A549 (cell line): ENCODE measurements at regions not wholly inside any gene's neighbourhood (a gene's known extent, or its start where the extent isn't known, plus 50 kb on each side); places are given as distances from the start of the nearest gene placed in this dataset.
A peak's percentile ranks its signal among the peaks of the same experiment; 100 is the strongest.

Experiments
- ATAC-seq, 2 experiments: fragments of 200-7000 bp in 1 of 2; fragments of >200 bp in 1 of 2; cut with Nextera tagmentation in 1 of 2; cut with Tn5 transposase in 1 of 2; 3 replicates each; pipeline versions ENCODE4 v1.8.0 to v1.9.1; 2018 to 2020; ENCODE audit warnings: mild to moderate bottlenecking in 1 of 2, moderate library complexity in 1 of 2
- CTCF ChIA-PET: fragments of 300-600 bp; sonication (Branson Sonifier 250); formaldehyde crosslinking; extraction: SDS; loops from one replicate; lab custom pipeline; 2021; ENCODE audit warnings: antibody characterized with exemption, inconsistent platforms; lab: Yijun Ruan, JAX
- POLR2A ChIA-PET: fragments of 350-600 bp; formaldehyde crosslinking; extraction: SDS; loops from one replicate; lab custom pipeline; 2021; ENCODE audit warnings: antibody characterized with exemption, inconsistent platforms; lab: Yijun Ruan, JAX
- DNase-seq, 2 experiments: peaks; one replicate each; pipeline versions ENCODE4 v3.0.0 to v3.0.0-alpha.2; 2011 to 2016; ENCODE audit warnings: low read depth in 1 of 2, low spot score in 1 of 2
- FAIRE-seq: peaks from 2 replicates; lab custom pipeline; 2011; peaks lifted over from hg19 to GRCh38; lab: Jason Lieb, UNC
- H3K27ac ChIP-seq, 2 experiments: fragments of >200 bp; sonication (Bioruptor Twin); formaldehyde crosslinking; 3 replicates each; pipeline ENCODE4 v1.5.1; 2016 to 2017
- H3K4me1 ChIP-seq: fragments of >200 bp; sonication (Bioruptor Twin); formaldehyde crosslinking; 3 replicates; pipeline ENCODE4 v1.6.1; 2016
- H3K4me2 ChIP-seq: fragments of >200 bp; sonication (Bioruptor Twin); formaldehyde crosslinking; 3 replicates; pipeline ENCODE4 v1.6.1; 2016
- H3K4me3 ChIP-seq: fragments of >200 bp; sonication (Bioruptor Twin); formaldehyde crosslinking; 3 replicates; pipeline ENCODE4 v1.5.1; 2016
- H3K9me3 ChIP-seq: fragments of >200 bp; sonication (Bioruptor Twin); formaldehyde crosslinking; 3 replicates; pipeline ENCODE4 v1.6.1; 2016
- EP300 ChIP-seq, 2 experiments: fragments of >200 bp; sonication (Bioruptor Twin); formaldehyde crosslinking; IDR thresholded peaks; 2 replicates in 1 of 2; 3 replicates in 1 of 2; pipeline ENCODE4 v1.6.1; 2016 to 2017
- FOSB ChIP-seq: fragments of 250-450 bp; sonication (Bioruptor Pico); IDR thresholded peaks from 2 replicates; pipeline ENCODE4 v1.5.0; 2020; ENCODE audit warnings: mild to moderate bottlenecking, moderate library complexity
- GATA3 ChIP-seq: IDR thresholded peaks from 2 replicates; pipeline ENCODE4 v1.6.1; 2012; ENCODE audit warnings: borderline replicate concordance
- HEYL ChIP-seq: fragments of 250-450 bp; sonication (Bioruptor Pico); IDR thresholded peaks from 2 replicates; pipeline ENCODE4 v1.8.0; 2021; ENCODE audit warnings: mild to moderate bottlenecking, moderate library complexity
- JUN ChIP-seq, 2 experiments: fragments of >200 bp; sonication (Bioruptor Twin); formaldehyde crosslinking; IDR thresholded peaks; 2 replicates in 1 of 2; 3 replicates in 1 of 2; pipeline ENCODE4 v1.6.1; 2016 to 2017
- KDM1A ChIP-seq: fragments of 200-600 bp; sonication (generic); IDR thresholded peaks from 2 replicates; pipeline ENCODE4 v1.6.1; 2016; ENCODE audit warnings: low read depth, mild to moderate bottlenecking
- MAZ ChIP-seq: fragments of 150-350 bp; IDR thresholded peaks from 2 replicates; pipeline ENCODE4 v1.6.1; 2014; ENCODE audit warnings: antibody characterized with exemption, low read depth, low read length, borderline replicate concordance
- PHF8 ChIP-seq: fragments of 200-600 bp; sonication (generic); IDR thresholded peaks from 2 replicates; pipeline ENCODE4 v1.6.1; 2016; ENCODE audit warnings: low read depth, mild to moderate bottlenecking, antibody characterized with exemption, moderate library complexity, borderline replicate concordance
- POLR2A ChIP-seq: IDR thresholded peaks from 2 replicates; pipeline ENCODE4 v1.6.1; 2012; ENCODE audit warnings: mild to moderate bottlenecking, low read length
- RARB ChIP-seq: fragments of 250-450 bp; sonication (Bioruptor Pico); IDR thresholded peaks from 2 replicates; pipeline ENCODE4 v1.8.0; 2021; ENCODE audit warnings: mild to moderate bottlenecking, moderate library complexity
- RCOR1 ChIP-seq: fragments of 150-350 bp; IDR thresholded peaks from 2 replicates; pipeline ENCODE4 v1.6.1; 2014; ENCODE audit warnings: antibody characterized with exemption, low read length, low read depth
- RFX5 ChIP-seq: fragments of 450-650 bp; IDR thresholded peaks from 2 replicates; pipeline ENCODE4 v1.7.1; 2014; ENCODE audit warnings: antibody characterized with exemption, mild to moderate bottlenecking, moderate library complexity
- TFCP2L1 ChIP-seq: fragments of 250-450 bp; sonication (Bioruptor Pico); IDR thresholded peaks from 2 replicates; pipeline ENCODE4 v1.5.0; 2021; ENCODE audit warnings: mild to moderate bottlenecking
- ZC3H11A ChIP-seq: fragments of 450-650 bp; IDR thresholded peaks from 2 replicates; pipeline ENCODE4 v1.6.1; 2014; ENCODE audit warnings: antibody characterized with exemption, mild to moderate bottlenecking
- ZSCAN20 ChIP-seq: fragments of 250-450 bp; sonication (Bioruptor Pico); IDR thresholded peaks from 2 replicates; pipeline ENCODE4 v1.8.0; 2022; ENCODE audit warnings: mild to moderate bottlenecking, moderate library complexity
- WGBS: methylation state at CpG from one replicate; pipeline ENCODE4 v1.1.6; 2017; ENCODE audit errors: missing lambda C conversion rate; 5-methylcytosine and 5-hydroxymethylcytosine counted together
- TF ChIP-seq, protein P1 (sequence below): fragments of 200-600 bp; sonication (generic); IDR thresholded peaks from 2 replicates; pipeline ENCODE4 v1.6.1; 2016; ENCODE audit warnings: antibody characterized with exemption, mild to moderate bottlenecking, moderate library complexity
- TF ChIP-seq, protein P2 (sequence below): fragments of 450-650 bp; IDR thresholded peaks from 2 replicates; pipeline ENCODE4 v1.6.1; 2014; ENCODE audit warnings: antibody characterized with exemption
- TF ChIP-seq, protein P3 (sequence below): fragments of 250-450 bp; sonication (Bioruptor Pico); IDR thresholded peaks from 2 replicates; pipeline ENCODE4 v1.5.0; 2020; ENCODE audit warnings: low read depth, mild to moderate bottlenecking, moderate library complexity
- TF ChIP-seq, protein P4 (sequence below): IDR thresholded peaks from 2 replicates; pipeline ENCODE4 v1.6.1; 2012; ENCODE audit warnings: low read depth, borderline replicate concordance
- TF ChIP-seq, protein P5 (sequence below): fragments of >200 bp; sonication (Bioruptor Twin); formaldehyde crosslinking; IDR thresholded peaks from 3 replicates; pipeline ENCODE4 v1.5.1; 2016
- TF ChIP-seq, protein P6 (sequence below): fragments of >200 bp; sonication (Bioruptor Twin); formaldehyde crosslinking; IDR thresholded peaks from 3 replicates; pipeline ENCODE4 v1.6.1; 2016

DNA sequence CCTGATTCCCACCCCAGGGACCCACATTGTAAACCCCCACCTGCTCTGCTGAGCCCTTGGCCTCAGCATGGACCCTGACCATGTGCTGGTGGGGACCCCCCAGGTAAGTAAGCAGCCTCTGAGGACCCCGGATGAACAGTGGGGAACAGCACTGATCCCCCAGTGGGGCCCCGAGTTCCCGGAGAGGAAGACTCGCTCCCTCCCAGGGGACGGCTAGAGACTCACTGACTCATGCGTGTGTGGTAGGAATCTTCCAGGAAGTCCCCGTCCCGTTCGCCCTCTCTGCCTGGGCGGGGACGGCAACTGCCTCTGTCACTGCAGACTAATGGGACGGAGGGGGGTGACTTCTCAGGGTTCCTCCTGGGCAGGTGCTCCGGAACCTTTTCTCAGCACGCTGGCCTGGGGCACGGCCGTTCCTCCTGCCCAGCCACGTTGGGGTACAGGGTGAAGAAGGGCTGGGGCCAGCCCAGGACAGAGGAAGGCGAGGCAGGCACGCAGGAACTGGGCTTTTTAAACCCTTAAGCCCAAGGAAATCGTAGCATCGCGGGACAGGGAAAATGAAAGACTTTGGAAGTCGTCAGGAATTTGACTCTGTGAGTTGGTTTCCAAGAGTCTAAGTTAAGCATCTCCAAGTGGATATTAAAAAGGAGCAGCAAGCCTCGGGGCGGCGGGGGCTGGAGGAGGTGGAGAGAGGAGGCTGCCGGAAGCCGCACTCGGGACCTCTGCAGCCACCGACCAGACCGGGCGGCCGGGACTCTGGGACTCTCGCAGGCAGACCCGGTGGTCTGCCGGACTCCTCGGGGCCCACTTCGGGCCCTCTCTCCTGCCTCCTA is 178.7 kb downstream of the SEC14L1 start (continued):
- TF ChIP-seq MAZ (peak; percentile 13; the same call in 1 of the 2 replicates), RFX5 (peak; percentile 88), JUN (IDR thresholded peaks at IDR 0.05) (peak; percentile 35 to 51; a peak in 2 of 5 replicates), ZC3H11A (no peak)
- TF ChIP-seq, protein P1, sequence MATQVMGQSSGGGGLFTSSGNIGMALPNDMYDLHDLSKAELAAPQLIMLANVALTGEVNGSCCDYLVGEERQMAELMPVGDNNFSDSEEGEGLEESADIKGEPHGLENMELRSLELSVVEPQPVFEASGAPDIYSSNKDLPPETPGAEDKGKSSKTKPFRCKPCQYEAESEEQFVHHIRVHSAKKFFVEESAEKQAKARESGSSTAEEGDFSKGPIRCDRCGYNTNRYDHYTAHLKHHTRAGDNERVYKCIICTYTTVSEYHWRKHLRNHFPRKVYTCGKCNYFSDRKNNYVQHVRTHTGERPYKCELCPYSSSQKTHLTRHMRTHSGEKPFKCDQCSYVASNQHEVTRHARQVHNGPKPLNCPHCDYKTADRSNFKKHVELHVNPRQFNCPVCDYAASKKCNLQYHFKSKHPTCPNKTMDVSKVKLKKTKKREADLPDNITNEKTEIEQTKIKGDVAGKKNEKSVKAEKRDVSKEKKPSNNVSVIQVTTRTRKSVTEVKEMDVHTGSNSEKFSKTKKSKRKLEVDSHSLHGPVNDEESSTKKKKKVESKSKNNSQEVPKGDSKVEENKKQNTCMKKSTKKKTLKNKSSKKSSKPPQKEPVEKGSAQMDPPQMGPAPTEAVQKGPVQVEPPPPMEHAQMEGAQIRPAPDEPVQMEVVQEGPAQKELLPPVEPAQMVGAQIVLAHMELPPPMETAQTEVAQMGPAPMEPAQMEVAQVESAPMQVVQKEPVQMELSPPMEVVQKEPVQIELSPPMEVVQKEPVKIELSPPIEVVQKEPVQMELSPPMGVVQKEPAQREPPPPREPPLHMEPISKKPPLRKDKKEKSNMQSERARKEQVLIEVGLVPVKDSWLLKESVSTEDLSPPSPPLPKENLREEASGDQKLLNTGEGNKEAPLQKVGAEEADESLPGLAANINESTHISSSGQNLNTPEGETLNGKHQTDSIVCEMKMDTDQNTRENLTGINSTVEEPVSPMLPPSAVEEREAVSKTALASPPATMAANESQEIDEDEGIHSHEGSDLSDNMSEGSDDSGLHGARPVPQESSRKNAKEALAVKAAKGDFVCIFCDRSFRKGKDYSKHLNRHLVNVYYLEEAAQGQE = 0 out of 2 replicates have a peak, but pooled peaks have one; percentile 46
- TF ChIP-seq, protein P2, sequence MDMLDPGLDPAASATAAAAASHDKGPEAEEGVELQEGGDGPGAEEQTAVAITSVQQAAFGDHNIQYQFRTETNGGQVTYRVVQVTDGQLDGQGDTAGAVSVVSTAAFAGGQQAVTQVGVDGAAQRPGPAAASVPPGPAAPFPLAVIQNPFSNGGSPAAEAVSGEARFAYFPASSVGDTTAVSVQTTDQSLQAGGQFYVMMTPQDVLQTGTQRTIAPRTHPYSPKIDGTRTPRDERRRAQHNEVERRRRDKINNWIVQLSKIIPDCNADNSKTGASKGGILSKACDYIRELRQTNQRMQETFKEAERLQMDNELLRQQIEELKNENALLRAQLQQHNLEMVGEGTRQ = no peak
- TF ChIP-seq, protein P3, sequence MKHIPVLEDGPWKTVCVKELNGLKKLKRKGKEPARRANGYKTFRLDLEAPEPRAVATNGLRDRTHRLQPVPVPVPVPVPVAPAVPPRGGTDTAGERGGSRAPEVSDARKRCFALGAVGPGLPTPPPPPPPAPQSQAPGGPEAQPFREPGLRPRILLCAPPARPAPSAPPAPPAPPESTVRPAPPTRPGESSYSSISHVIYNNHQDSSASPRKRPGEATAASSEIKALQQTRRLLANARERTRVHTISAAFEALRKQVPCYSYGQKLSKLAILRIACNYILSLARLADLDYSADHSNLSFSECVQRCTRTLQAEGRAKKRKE (CRISPR knock-in tag) = 0 out of 2 replicates have a peak, but pooled peaks have one; percentile 44
- TF ChIP-seq, protein P4, sequence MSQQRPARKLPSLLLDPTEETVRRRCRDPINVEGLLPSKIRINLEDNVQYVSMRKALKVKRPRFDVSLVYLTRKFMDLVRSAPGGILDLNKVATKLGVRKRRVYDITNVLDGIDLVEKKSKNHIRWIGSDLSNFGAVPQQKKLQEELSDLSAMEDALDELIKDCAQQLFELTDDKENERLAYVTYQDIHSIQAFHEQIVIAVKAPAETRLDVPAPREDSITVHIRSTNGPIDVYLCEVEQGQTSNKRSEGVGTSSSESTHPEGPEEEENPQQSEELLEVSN = peak; percentile 46; the same call in 1 of the 2 replicates
- TF ChIP-seq, all 56 proteins: peak for 18

DNA sequence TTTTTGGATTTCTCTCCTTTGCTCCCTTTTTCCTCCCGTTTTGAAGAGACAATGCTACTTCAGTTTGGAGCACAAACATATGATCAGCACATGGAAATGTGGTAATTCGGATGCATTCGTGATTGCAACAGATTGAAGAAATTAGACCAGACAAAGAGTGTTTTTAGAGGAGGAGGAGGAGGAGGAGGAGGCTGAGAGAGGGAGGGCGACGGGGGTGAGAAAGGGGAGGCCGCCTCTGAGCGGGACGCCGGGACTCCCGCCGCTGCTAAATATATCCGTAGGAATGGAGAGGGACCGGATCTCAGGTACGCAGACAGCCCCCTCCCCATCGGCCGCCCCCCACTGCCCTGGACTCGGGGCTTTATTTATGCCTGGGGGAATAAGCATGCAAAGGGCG is 179.3 kb downstream of the SEC14L1 start:
- no peaks in the 10 kb centered on the region for H3K9me3 ChIP-seq
- DNase-seq (no peak), ATAC-seq (no peak), FAIRE-seq (no peak)
- ChIA-PET POLR2A (interaction anchor here (1.0 to 6.4 kb wide), 2 partner anchors 33 to 639 kb away, joined by 3 to 98 read pairs; partner anchors contain the start of gene TNRC6C), CTCF (interaction anchor here (0.7 to 5.7 kb wide), 3 partner anchors 34 to 234 kb away, joined by 3 to 33 read pairs (median 17); no protein-coding TSS in a partner anchor)
- H3K4me2 ChIP-seq = peak overlapping the region; percentile 97
- H3K4me3 ChIP-seq = peak overlapping the region; percentile 64
- under 1% methylated on average over 18 of the region's 18 CpGs for WGBS
- peaks cover 82% of the 10 kb centered on the region for H3K4me1 ChIP-seq
- peak overlapping the region; percentile 93 to 98 for H3K27ac ChIP-seq
- TF ChIP-seq RCOR1 (no peak), RARB (CRISPR knock-in tag) (peak; percentile 37; the same call in 1 of the 2 replicates), KDM1A (no peak), TFCP2L1 (CRISPR knock-in tag) (no peak), ZSCAN20 (CRISPR knock-in tag) (no peak), FOSB (no peak), GATA3 (0 out of 2 replicates have a peak, but pooled peaks have one; percentile 6), POLR2A (no peak), HEYL (CRISPR knock-in tag) (no peak), PHF8 (0 out of 2 replicates have a peak, but pooled peaks have one; percentile 7), EP300 (IDR thresholded peaks at IDR 0.05) (no peak)
- TF ChIP-seq, protein P4 = no peak
- TF ChIP-seq, protein P5, sequence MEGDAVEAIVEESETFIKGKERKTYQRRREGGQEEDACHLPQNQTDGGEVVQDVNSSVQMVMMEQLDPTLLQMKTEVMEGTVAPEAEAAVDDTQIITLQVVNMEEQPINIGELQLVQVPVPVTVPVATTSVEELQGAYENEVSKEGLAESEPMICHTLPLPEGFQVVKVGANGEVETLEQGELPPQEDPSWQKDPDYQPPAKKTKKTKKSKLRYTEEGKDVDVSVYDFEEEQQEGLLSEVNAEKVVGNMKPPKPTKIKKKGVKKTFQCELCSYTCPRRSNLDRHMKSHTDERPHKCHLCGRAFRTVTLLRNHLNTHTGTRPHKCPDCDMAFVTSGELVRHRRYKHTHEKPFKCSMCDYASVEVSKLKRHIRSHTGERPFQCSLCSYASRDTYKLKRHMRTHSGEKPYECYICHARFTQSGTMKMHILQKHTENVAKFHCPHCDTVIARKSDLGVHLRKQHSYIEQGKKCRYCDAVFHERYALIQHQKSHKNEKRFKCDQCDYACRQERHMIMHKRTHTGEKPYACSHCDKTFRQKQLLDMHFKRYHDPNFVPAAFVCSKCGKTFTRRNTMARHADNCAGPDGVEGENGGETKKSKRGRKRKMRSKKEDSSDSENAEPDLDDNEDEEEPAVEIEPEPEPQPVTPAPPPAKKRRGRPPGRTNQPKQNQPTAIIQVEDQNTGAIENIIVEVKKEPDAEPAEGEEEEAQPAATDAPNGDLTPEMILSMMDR = no peak
- TF ChIP-seq, protein P6, sequence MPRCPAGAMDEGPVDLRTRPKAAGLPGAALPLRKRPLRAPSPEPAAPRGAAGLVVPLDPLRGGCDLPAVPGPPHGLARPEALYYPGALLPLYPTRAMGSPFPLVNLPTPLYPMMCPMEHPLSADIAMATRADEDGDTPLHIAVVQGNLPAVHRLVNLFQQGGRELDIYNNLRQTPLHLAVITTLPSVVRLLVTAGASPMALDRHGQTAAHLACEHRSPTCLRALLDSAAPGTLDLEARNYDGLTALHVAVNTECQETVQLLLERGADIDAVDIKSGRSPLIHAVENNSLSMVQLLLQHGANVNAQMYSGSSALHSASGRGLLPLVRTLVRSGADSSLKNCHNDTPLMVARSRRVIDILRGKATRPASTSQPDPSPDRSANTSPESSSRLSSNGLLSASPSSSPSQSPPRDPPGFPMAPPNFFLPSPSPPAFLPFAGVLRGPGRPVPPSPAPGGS = 0 out of 3 replicates have a peak, but pooled peaks have one; percentile 34
- TF ChIP-seq, protein P1 = no peak
